HG03108 (cell line): ENCODE measurements at regions not wholly inside any gene's neighbourhood (a gene's known extent, or its start where the extent isn't known, plus 50 kb on each side); places are given as distances from the start of the nearest gene placed in this dataset.

Experiments used
- ATAC-seq: cut with Tn5 transposase; IDR thresholded peaks from one replicate; pipeline ENCODE4 v1.9.1; 2021; ENCODE audit warnings: moderate library complexity; ENCODE audit not compliant: unreplicated experiment

- no peak for ATAC-seq
Measured at GRCh38 chr3:117161816-117162215, 452.2 kb downstream of the TUSC7 start.

- no peak for ATAC-seq
Measured at GRCh38 chr3:117165176-117165575, 455.6 kb downstream of the TUSC7 start.

GRCh38 chr3:117165601-117166051 lies 456.0 kb downstream of the TUSC7 start:
- no peak for ATAC-seq

- ATAC-seq: no peak
Measured at GRCh38 chr3:117168896-117169295, 459.3 kb downstream of the TUSC7 start.

- no peak for ATAC-seq
Measured at GRCh38 chr3:117170094-117170493, 460.5 kb downstream of the TUSC7 start.

GRCh38 chr3:117171124-117171523 lies 461.5 kb downstream of the TUSC7 start:
- no peak for ATAC-seq

GRCh38 chr3:117172426-117172825 lies 462.8 kb downstream of the TUSC7 start:
- no peak for ATAC-seq

- ATAC-seq: no peak
Measured at GRCh38 chr3:117181222-117181621, 471.6 kb downstream of the TUSC7 start.

GRCh38 chr3:117184574-117184973 lies 475.0 kb downstream of the TUSC7 start:
- no peak for ATAC-seq

- no peak for ATAC-seq
Measured at GRCh38 chr3:117191245-117191644, 481.7 kb downstream of the TUSC7 start.

- no peak for ATAC-seq
Measured at GRCh38 chr3:117192888-117193287, 483.3 kb downstream of the TUSC7 start.

GRCh38 chr3:117193390-117193789 lies 483.8 kb downstream of the TUSC7 start:
- ATAC-seq: no peak

GRCh38 chr3:117195034-117195433 lies 485.5 kb downstream of the TUSC7 start:
- ATAC-seq: no peak

- no peak for ATAC-seq
Measured at GRCh38 chr3:117200962-117201361, 491.4 kb downstream of the TUSC7 start.

GRCh38 chr3:117201901-117202774 lies 492.6 kb downstream of the TUSC7 start:
- no peak for ATAC-seq

- no peak for ATAC-seq
Measured at GRCh38 chr3:117217355-117217754, 507.8 kb downstream of the TUSC7 start.

GRCh38 chr3:117217760-117218316 lies 508.3 kb downstream of the TUSC7 start:
- ATAC-seq: no peak

GRCh38 chr3:117218641-117219048 lies 509.1 kb downstream of the TUSC7 start:
- no peak for ATAC-seq

- ATAC-seq: no peak
Measured at GRCh38 chr3:117219296-117219695, 509.7 kb downstream of the TUSC7 start.

GRCh38 chr3:117226932-117227331 lies 517.4 kb downstream of the TUSC7 start:
- ATAC-seq: no peak

GRCh38 chr3:117228466-117228865 lies 518.9 kb downstream of the TUSC7 start:
- ATAC-seq: no peak

- ATAC-seq: no peak
Measured at GRCh38 chr3:117230924-117231323, 521.3 kb downstream of the TUSC7 start.
